ENCODE measurements at regions not wholly inside any gene's neighbourhood (a gene's known extent, or its start where the extent isn't known, plus 50 kb on each side); places are given as distances from the start of the nearest gene placed in this dataset.

GRCh38 chr2:819121-819520, 131.5 kb upstream of the SNTG2 start:
- no peak for DNase-seq
- H3K9me3 ChIP-seq (ENCODE audit: insufficient read depth, low read depth), result no peaks in the 10 kb centered on the region
- H2AFZ ChIP-seq, result no peak overlapping the region
- POLR2A ChIA-PET (ENCODE audit: unreplicated experiment), result no interaction called here
- H3F3A ChIP-seq (ENCODE audit: insufficient read depth, low read depth), result no peaks in the 10 kb centered on the region
- H3K79me2 ChIP-seq (ENCODE audit: low read depth), result no peaks in the 10 kb centered on the region
- H3K27me3 ChIP-seq (ENCODE audit: insufficient read depth, low read depth), result peaks cover 98% of the 10 kb centered on the region
- no peaks in the 10 kb centered on the region for H3K4me1 ChIP-seq (replicated peaks; ENCODE audit: insufficient read depth)
- intact Hi-C loops (cut with micrococcal nuclease; ENCODE audit: unreplicated experiment), result no loop called here
- no peak overlapping the region for H3K4me3 ChIP-seq
- TF ChIP-seq EZH2 (IDR thresholded peaks at IDR 0.05; ENCODE audit: low read depth) (no peak), CTCF (conservative IDR thresholded peaks at IDR 0.05) (no peak)
- BruUV-seq (replicated peaks), result no TSS peak
- no peak overlapping the region for H3K27ac ChIP-seq
- CTCF ChIA-PET, result no interaction called here
- H4K20me1 ChIP-seq (ENCODE audit: insufficient read depth), result no peaks in the 10 kb centered on the region
- no peaks in the 10 kb centered on the region for H3K36me3 ChIP-seq (ENCODE audit: low read depth)
- H3K9me2 ChIP-seq (ENCODE audit: insufficient read depth), result no peaks in the 10 kb centered on the region
- no peak overlapping the region for H3K4me2 ChIP-seq

GRCh38 chr2:817336-818015, 133.2 kb upstream of the SNTG2 start:
- ChIA-PET POLR2A (ENCODE audit: unreplicated experiment) (no interaction called here), CTCF (no interaction called here)
- H3K4me2 ChIP-seq, result no peak overlapping the region
- H3K9me3 ChIP-seq (ENCODE audit: insufficient read depth, low read depth), result no peaks in the 10 kb centered on the region
- no peak overlapping the region for H2AFZ ChIP-seq
- H3K9me2 ChIP-seq (ENCODE audit: insufficient read depth), result no peaks in the 10 kb centered on the region
- H4K20me1 ChIP-seq (ENCODE audit: insufficient read depth), result no peaks in the 10 kb centered on the region
- H3K4me1 ChIP-seq (replicated peaks; ENCODE audit: insufficient read depth), result no peaks in the 10 kb centered on the region
- H3K4me3 ChIP-seq, result no peak overlapping the region
- H3K27ac ChIP-seq, result no peak overlapping the region
- H3F3A ChIP-seq (ENCODE audit: insufficient read depth, low read depth), result no peaks in the 10 kb centered on the region
- no peaks in the 10 kb centered on the region for H3K36me3 ChIP-seq (ENCODE audit: low read depth)
- TF ChIP-seq CTCF (conservative IDR thresholded peaks at IDR 0.05) (no peak), EZH2 (IDR thresholded peaks at IDR 0.05; ENCODE audit: low read depth) (no peak)
- intact Hi-C loops (cut with micrococcal nuclease; ENCODE audit: unreplicated experiment), result no loop called here
- H3K27me3 ChIP-seq (ENCODE audit: insufficient read depth, low read depth), result peaks cover 97% of the 10 kb centered on the region
- H3K79me2 ChIP-seq (ENCODE audit: low read depth), result no peaks in the 10 kb centered on the region
- no TSS peak for BruUV-seq (replicated peaks)
- no peak for DNase-seq

- H3K27ac ChIP-seq, result no peak overlapping the region
- H3K4me1 ChIP-seq (replicated peaks; ENCODE audit: insufficient read depth), result no peaks in the 10 kb centered on the region
- CTCF ChIA-PET, result no interaction called here
- peaks cover 94% of the 10 kb centered on the region for H3K27me3 ChIP-seq (ENCODE audit: insufficient read depth, low read depth)
- H3K4me2 ChIP-seq, result no peak overlapping the region
- BruUV-seq (replicated peaks), result no TSS peak
- intact Hi-C loops (cut with micrococcal nuclease; ENCODE audit: unreplicated experiment), result no loop called here
- H4K20me1 ChIP-seq (ENCODE audit: insufficient read depth), result no peaks in the 10 kb centered on the region
- H2AFZ ChIP-seq, result no peak overlapping the region
- no peaks in the 10 kb centered on the region for H3K79me2 ChIP-seq (ENCODE audit: low read depth)
- no peaks in the 10 kb centered on the region for H3K36me3 ChIP-seq (ENCODE audit: low read depth)
- DNase-seq, result no peak
- no peaks in the 10 kb centered on the region for H3F3A ChIP-seq (ENCODE audit: insufficient read depth, low read depth)
- H3K4me3 ChIP-seq, result no peak overlapping the region
- H3K9me2 ChIP-seq (ENCODE audit: insufficient read depth), result no peaks in the 10 kb centered on the region
- POLR2A ChIA-PET (ENCODE audit: unreplicated experiment), result no interaction called here
- no peak for TF ChIP-seq EZH2 (IDR thresholded peaks at IDR 0.05; ENCODE audit: low read depth)
- no peak for TF ChIP-seq CTCF (conservative IDR thresholded peaks at IDR 0.05)
- no peaks in the 10 kb centered on the region for H3K9me3 ChIP-seq (ENCODE audit: insufficient read depth, low read depth)
Observed at GRCh38 chr2:816278-816677, 134.4 kb upstream of the SNTG2 start.
